SK-N-SH (cell line): ENCODE measurements at regions not wholly inside any gene's neighbourhood (a gene's known extent, or its start where the extent isn't known, plus 50 kb on each side); places are given as distances from the start of the nearest gene placed in this dataset.

Experiments
- EP300 ChIP-seq, 2 experiments: IDR thresholded peaks; 2 replicates each; pipeline versions ENCODE4 v1.4.0 to v1.6.1; 2012; ENCODE audit warnings: borderline replicate concordance in 1 of 2, low read depth in 1 of 2, low read length in 1 of 2
- RAD21 ChIP-seq: IDR thresholded peaks from 2 replicates; pipeline ENCODE4 v1.6.1; 2012; ENCODE audit warnings: mild to moderate bottlenecking, low read length
- TF ChIP-seq, protein P1 (sequence below): fragments of 150-350 bp; IDR thresholded peaks from 2 replicates; pipeline ENCODE4 v1.6.1; 2016; ENCODE audit warnings: mild to moderate bottlenecking, low read depth, low read length
- TF ChIP-seq, protein P2 (sequence below): fragments of 200-600 bp; sonication (generic); IDR thresholded peaks from 2 replicates; pipeline ENCODE4 v1.6.1; 2017; ENCODE audit warnings: antibody characterized with exemption, mild to moderate bottlenecking, moderate library complexity
- TF ChIP-seq, protein P3 (sequence below): fragments of 150-350 bp; IDR thresholded peaks from 2 replicates; pipeline ENCODE4 v1.6.1; 2017; ENCODE audit warnings: antibody characterized with exemption, low read length, low read depth, borderline replicate concordance

DNA sequence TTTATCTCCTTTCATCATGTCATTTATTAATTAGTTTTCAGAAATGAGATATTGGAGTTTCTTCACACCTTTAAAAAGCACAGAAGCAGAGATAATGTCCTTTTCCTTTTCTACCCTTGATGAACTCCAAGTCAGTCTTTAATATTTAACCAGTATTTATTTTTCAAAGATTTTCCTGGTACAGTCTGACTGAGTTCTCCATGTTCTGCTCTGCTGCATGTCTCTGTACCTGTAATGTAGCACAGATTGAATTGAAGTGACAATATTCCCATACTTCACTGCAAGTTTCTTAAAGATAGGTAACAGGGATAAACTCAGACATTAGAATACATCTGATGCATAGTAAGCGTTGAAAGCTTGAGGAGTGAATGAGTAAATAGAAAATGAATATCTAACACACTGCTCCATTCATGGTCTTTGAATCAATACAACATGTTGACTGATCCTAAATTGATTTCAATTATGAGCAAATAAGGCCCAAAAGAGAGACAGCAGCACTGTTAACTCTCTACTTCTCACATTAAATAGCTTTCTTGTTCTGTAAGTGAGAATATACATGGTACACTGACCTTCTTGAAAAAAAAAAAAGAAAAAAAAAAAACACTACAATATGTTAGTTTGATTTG, 1323.6 kb upstream of the PRR20A start:
- TF ChIP-seq, protein P1, sequence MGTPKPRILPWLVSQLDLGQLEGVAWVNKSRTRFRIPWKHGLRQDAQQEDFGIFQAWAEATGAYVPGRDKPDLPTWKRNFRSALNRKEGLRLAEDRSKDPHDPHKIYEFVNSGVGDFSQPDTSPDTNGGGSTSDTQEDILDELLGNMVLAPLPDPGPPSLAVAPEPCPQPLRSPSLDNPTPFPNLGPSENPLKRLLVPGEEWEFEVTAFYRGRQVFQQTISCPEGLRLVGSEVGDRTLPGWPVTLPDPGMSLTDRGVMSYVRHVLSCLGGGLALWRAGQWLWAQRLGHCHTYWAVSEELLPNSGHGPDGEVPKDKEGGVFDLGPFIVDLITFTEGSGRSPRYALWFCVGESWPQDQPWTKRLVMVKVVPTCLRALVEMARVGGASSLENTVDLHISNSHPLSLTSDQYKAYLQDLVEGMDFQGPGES, result no peak
- TF ChIP-seq, protein P2, sequence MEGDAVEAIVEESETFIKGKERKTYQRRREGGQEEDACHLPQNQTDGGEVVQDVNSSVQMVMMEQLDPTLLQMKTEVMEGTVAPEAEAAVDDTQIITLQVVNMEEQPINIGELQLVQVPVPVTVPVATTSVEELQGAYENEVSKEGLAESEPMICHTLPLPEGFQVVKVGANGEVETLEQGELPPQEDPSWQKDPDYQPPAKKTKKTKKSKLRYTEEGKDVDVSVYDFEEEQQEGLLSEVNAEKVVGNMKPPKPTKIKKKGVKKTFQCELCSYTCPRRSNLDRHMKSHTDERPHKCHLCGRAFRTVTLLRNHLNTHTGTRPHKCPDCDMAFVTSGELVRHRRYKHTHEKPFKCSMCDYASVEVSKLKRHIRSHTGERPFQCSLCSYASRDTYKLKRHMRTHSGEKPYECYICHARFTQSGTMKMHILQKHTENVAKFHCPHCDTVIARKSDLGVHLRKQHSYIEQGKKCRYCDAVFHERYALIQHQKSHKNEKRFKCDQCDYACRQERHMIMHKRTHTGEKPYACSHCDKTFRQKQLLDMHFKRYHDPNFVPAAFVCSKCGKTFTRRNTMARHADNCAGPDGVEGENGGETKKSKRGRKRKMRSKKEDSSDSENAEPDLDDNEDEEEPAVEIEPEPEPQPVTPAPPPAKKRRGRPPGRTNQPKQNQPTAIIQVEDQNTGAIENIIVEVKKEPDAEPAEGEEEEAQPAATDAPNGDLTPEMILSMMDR, result no peak
- TF ChIP-seq RAD21 (no peak), EP300 (IDR thresholded peaks at IDR 0.05; ENCODE audit: borderline replicate concordance in 1 of 2, low read depth in 1 of 2, low read length in 1 of 2) (no peak)
- TF ChIP-seq, protein P3, sequence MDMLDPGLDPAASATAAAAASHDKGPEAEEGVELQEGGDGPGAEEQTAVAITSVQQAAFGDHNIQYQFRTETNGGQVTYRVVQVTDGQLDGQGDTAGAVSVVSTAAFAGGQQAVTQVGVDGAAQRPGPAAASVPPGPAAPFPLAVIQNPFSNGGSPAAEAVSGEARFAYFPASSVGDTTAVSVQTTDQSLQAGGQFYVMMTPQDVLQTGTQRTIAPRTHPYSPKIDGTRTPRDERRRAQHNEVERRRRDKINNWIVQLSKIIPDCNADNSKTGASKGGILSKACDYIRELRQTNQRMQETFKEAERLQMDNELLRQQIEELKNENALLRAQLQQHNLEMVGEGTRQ, result no peak
